ENCODE measurements at regions not wholly inside any gene's neighbourhood (a gene's known extent, or its start where the extent isn't known, plus 50 kb on each side); places are given as distances from the start of the nearest gene placed in this dataset.
A peak's percentile ranks its signal among the peaks of the same experiment; 100 is the strongest.

GRCh38 chr1:83006271-83006670, 992.7 kb downstream of the TTLL7 start:
- no peak overlapping the region for H3K4me3 ChIP-seq
- no peaks in the 10 kb centered on the region for H3K4me1 ChIP-seq (ENCODE audit: low read depth)
- TF ChIP-seq CTCF (IDR thresholded peaks at IDR 0.05; ENCODE audit: low read depth, low read length), result no peak
- DNase-seq (ENCODE audit: low read depth in 1 of 2, low spot score in 1 of 2), result no peak
- no peaks in the 10 kb centered on the region for H3K36me3 ChIP-seq
- no peaks in the 10 kb centered on the region for H3K9me3 ChIP-seq (ENCODE audit: low read depth)
- H3K27ac ChIP-seq, result no peak overlapping the region
- no peaks in the 10 kb centered on the region for H3K27me3 ChIP-seq

GRCh38 chr1:83000286-83000685, 998.6 kb downstream of the TTLL7 start:
- H3K27me3 ChIP-seq, result no peaks in the 10 kb centered on the region
- no peaks in the 10 kb centered on the region for H3K9me3 ChIP-seq (ENCODE audit: low read depth)
- no peak for TF ChIP-seq CTCF (IDR thresholded peaks at IDR 0.05; ENCODE audit: low read depth, low read length)
- no peaks in the 10 kb centered on the region for H3K4me1 ChIP-seq (ENCODE audit: low read depth)
- H3K36me3 ChIP-seq, result no peaks in the 10 kb centered on the region
- DNase-seq (ENCODE audit: low read depth in 1 of 2, low spot score in 1 of 2), result no peak
- H3K4me3 ChIP-seq, result no peak overlapping the region
- no peak overlapping the region for H3K27ac ChIP-seq

- no peak for DNase-seq (ENCODE audit: low read depth in 1 of 2, low spot score in 1 of 2)
- Histone ChIP-seq H3K9me3 (ENCODE audit: low read depth) (no peaks in the 10 kb centered on the region), H3K27me3 (no peaks in the 10 kb centered on the region), H3K4me3 (no peak overlapping the region), H3K27ac (no peak overlapping the region), H3K36me3 (no peaks in the 10 kb centered on the region), H3K4me1 (ENCODE audit: low read depth) (no peaks in the 10 kb centered on the region)
- TF ChIP-seq CTCF (IDR thresholded peaks at IDR 0.05; ENCODE audit: low read depth, low read length), result no peak
These were observed 1003.0 kb downstream of the TTLL7 start for GRCh38 chr1:82995951-82996350.

GRCh38 chr1:82994616-82995263, 1004.2 kb downstream of the TTLL7 start:
- H3K4me3 ChIP-seq, result no peak overlapping the region
- no peaks in the 10 kb centered on the region for H3K4me1 ChIP-seq (ENCODE audit: low read depth)
- H3K27me3 ChIP-seq, result no peaks in the 10 kb centered on the region
- TF ChIP-seq CTCF (IDR thresholded peaks at IDR 0.05; ENCODE audit: low read depth, low read length), result no peak
- peak in 1 of 2 donors; percentile 0 for DNase-seq (ENCODE audit: low read depth in 1 of 2, low spot score in 1 of 2)
- H3K36me3 ChIP-seq, result no peaks in the 10 kb centered on the region
- no peak overlapping the region for H3K27ac ChIP-seq
- no peaks in the 10 kb centered on the region for H3K9me3 ChIP-seq (ENCODE audit: low read depth)

- no peaks in the 10 kb centered on the region for H3K4me1 ChIP-seq (ENCODE audit: low read depth)
- H3K9me3 ChIP-seq (ENCODE audit: low read depth), result no peaks in the 10 kb centered on the region
- H3K36me3 ChIP-seq, result no peaks in the 10 kb centered on the region
- no peak for TF ChIP-seq CTCF (IDR thresholded peaks at IDR 0.05; ENCODE audit: low read depth, low read length)
- no peaks in the 10 kb centered on the region for H3K27me3 ChIP-seq
- H3K4me3 ChIP-seq, result no peak overlapping the region
- DNase-seq (ENCODE audit: low read depth in 1 of 2, low spot score in 1 of 2), result no peak
- no peak overlapping the region for H3K27ac ChIP-seq
These were observed 1007.4 kb downstream of the TTLL7 start for GRCh38 chr1:82991569-82991968.
